ENCODE measurements at regions not wholly inside any gene's neighbourhood (a gene's known extent, or its start where the extent isn't known, plus 50 kb on each side); places are given as distances from the start of the nearest gene placed in this dataset.
"Not testable (repeated sequence)": the region's sequence is repeated elsewhere in the genome, so short reads cannot be mapped to it uniquely, and the experiment has no call there.

DNA sequence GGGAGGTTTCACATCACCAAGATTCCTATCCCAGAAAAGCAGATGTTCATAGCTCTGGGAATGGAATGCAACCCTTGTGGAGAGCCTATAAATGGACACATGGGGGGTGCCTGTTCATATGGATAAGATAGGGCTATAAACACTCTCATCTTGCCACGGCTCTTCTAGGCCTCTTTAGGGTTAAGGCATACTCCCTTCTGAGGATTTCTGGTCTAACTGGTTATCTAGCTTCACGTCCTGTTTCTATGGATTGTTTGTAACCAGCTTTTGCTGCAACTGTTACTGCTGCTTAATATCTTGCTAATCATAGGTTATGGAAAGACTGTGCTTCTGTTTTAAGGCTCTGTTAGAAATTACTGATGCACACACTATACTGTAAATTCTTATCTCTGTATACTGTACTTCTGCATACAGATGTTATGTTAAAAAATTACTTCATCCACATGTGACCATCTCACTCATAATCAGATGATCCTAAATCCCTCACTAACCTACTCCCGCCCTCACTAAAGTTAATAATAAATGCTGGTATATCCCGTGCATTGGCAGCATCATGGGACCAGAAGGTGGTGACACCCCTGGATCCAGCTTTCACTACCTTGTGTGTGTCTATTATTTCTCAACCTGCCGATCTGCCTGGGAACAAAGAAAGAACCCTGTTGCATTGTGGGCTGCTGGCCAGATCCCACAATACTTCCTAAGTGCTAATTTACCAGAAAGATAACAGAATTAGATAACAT lies 68.7 kb downstream of the PRKAB2 start:
- H3K36me3 ChIP-seq (replicated peaks; ENCODE audit: insufficient read depth, low read length); H3K9ac ChIP-seq (ENCODE audit: low read length); H4K20me1 ChIP-seq (ENCODE audit: insufficient read depth, low read length); H3K4me2 ChIP-seq (ENCODE audit: low read depth, low read length); H3K27ac ChIP-seq (ENCODE audit: low read length); H2AFZ ChIP-seq (ENCODE audit: low read length); H3K27me3 ChIP-seq (replicated peaks; ENCODE audit: insufficient read depth, low read length); H3K79me2 ChIP-seq (ENCODE audit: low read length); DNase-seq; H3K4me1 ChIP-seq (ENCODE audit: low read length); H3K9me3 ChIP-seq (replicated peaks; ENCODE audit: insufficient read depth, low read length); H3K4me3 ChIP-seq (ENCODE audit: low read length); H3K9me2 ChIP-seq (replicated peaks; ENCODE audit: insufficient read depth, low read length); H3F3A ChIP-seq (ENCODE audit: insufficient read depth, low read length): not testable (repeated sequence)

DNA sequence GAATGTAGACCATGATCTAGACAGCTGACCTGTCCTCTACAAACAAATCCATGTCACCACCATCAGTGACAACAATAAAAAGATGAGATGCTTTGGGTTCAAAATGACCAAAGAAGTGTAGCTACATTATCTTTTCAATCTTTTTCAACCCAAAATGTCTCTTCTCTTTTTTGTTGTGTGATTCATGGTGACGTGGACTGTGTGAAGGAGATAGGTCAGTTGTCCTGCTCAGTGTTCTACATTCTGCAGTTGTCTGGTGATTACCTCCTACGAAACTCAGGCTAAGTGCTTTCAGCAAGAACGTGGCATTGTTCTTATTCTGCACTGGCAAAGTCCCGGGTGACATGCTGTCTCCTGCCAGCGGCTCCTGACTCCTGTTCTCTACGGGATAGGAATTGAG lies 73.1 kb downstream of the PRKAB2 start:
- H3K4me2 ChIP-seq (ENCODE audit: low read depth, low read length), result no peak overlapping the region
- H3K9me2 ChIP-seq (replicated peaks; ENCODE audit: insufficient read depth, low read length), result no peaks in the 10 kb centered on the region
- DNase-seq, result no peak
- H3K4me1 ChIP-seq (ENCODE audit: low read length), result no peaks in the 10 kb centered on the region
- no peak overlapping the region for H3K4me3 ChIP-seq (ENCODE audit: low read length)
- no peaks in the 10 kb centered on the region for H3F3A ChIP-seq (ENCODE audit: insufficient read depth, low read length)
- TF ChIP-seq EZH2 (optimal IDR thresholded peaks at IDR 0.05; ENCODE audit: low read depth, low read length) (no peak), EZH2phosphoT487 (IDR thresholded peaks at IDR 0.05; ENCODE audit: low read length) (no peak)
- TF ChIP-seq, protein P1, sequence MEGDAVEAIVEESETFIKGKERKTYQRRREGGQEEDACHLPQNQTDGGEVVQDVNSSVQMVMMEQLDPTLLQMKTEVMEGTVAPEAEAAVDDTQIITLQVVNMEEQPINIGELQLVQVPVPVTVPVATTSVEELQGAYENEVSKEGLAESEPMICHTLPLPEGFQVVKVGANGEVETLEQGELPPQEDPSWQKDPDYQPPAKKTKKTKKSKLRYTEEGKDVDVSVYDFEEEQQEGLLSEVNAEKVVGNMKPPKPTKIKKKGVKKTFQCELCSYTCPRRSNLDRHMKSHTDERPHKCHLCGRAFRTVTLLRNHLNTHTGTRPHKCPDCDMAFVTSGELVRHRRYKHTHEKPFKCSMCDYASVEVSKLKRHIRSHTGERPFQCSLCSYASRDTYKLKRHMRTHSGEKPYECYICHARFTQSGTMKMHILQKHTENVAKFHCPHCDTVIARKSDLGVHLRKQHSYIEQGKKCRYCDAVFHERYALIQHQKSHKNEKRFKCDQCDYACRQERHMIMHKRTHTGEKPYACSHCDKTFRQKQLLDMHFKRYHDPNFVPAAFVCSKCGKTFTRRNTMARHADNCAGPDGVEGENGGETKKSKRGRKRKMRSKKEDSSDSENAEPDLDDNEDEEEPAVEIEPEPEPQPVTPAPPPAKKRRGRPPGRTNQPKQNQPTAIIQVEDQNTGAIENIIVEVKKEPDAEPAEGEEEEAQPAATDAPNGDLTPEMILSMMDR (IDR thresholded peaks at IDR 0.05; ENCODE audit: low read length), result no peak
- no peak overlapping the region for H3K27ac ChIP-seq (ENCODE audit: low read length)
- no peaks in the 10 kb centered on the region for H3K27me3 ChIP-seq (replicated peaks; ENCODE audit: insufficient read depth, low read length)
- H2AFZ ChIP-seq (ENCODE audit: low read length), result no peak overlapping the region; the same call in 1 of the 2 replicates
- no peak overlapping the region for H3K9ac ChIP-seq (ENCODE audit: low read length)
- H3K79me2 ChIP-seq (ENCODE audit: low read length), result no peaks in the 10 kb centered on the region
- H4K20me1 ChIP-seq (ENCODE audit: insufficient read depth, low read length), result no peaks in the 10 kb centered on the region
- no peaks in the 10 kb centered on the region for H3K36me3 ChIP-seq (replicated peaks; ENCODE audit: insufficient read depth, low read length)
- H3K9me3 ChIP-seq (replicated peaks; ENCODE audit: insufficient read depth, low read length), result no peaks in the 10 kb centered on the region

- H3K36me3 ChIP-seq (replicated peaks; ENCODE audit: insufficient read depth, low read length); H3K27ac ChIP-seq (ENCODE audit: low read length); H3K79me2 ChIP-seq (ENCODE audit: low read length); H3K9ac ChIP-seq (ENCODE audit: low read length); H3K9me2 ChIP-seq (replicated peaks; ENCODE audit: insufficient read depth, low read length); H3K4me3 ChIP-seq (ENCODE audit: low read length); H3K4me1 ChIP-seq (ENCODE audit: low read length); H3F3A ChIP-seq (ENCODE audit: insufficient read depth, low read length); H3K9me3 ChIP-seq (replicated peaks; ENCODE audit: insufficient read depth, low read length); H2AFZ ChIP-seq (ENCODE audit: low read length); H3K27me3 ChIP-seq (replicated peaks; ENCODE audit: insufficient read depth, low read length); H4K20me1 ChIP-seq (ENCODE audit: insufficient read depth, low read length); H3K4me2 ChIP-seq (ENCODE audit: low read depth, low read length): not testable (repeated sequence)
- DNase-seq, result peak; percentile 50
- TF ChIP-seq, protein P1 (IDR thresholded peaks at IDR 0.05; ENCODE audit: low read length), result peak; percentile 45
Observed at GRCh38 chr1:147098338-147098973, 73.8 kb downstream of the PRKAB2 start.

DNA sequence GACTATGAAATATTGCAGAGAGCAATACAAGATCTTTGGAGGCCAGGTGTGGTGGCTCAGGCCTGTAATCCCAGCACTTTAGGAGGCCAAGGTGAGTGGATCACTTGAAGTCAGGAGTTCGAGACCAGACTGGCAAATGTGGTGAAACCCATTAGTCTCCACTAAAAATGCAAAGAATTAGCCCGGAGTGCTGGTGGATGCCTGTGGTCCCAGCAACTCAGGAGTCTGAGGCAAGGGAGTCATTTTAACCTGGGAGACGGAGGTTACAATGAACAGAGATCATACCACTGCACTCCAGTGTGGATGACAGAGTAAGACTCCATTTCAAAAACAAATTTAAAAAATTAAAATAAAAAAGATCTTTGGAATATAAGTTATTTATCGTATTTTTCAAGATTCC lies 76.6 kb downstream of the PRKAB2 start:
- no peak for DNase-seq
- Histone ChIP-seq H3K36me3 (replicated peaks; ENCODE audit: insufficient read depth, low read length) (no peaks in the 10 kb centered on the region), H3F3A (ENCODE audit: insufficient read depth, low read length) (no peaks in the 10 kb centered on the region), H3K4me2 (ENCODE audit: low read depth, low read length) (no peak overlapping the region), H3K4me1 (ENCODE audit: low read length) (no peaks in the 10 kb centered on the region), H3K9ac (ENCODE audit: low read length) (no peak overlapping the region), H2AFZ (ENCODE audit: low read length) (no peak overlapping the region), H3K4me3 (ENCODE audit: low read length) (no peak overlapping the region), H3K79me2 (ENCODE audit: low read length) (no peaks in the 10 kb centered on the region), H3K9me3 (replicated peaks; ENCODE audit: insufficient read depth, low read length) (no peaks in the 10 kb centered on the region), H3K27ac (ENCODE audit: low read length) (no peak overlapping the region), H3K9me2 (replicated peaks; ENCODE audit: insufficient read depth, low read length) (no peaks in the 10 kb centered on the region), H4K20me1 (ENCODE audit: insufficient read depth, low read length) (no peaks in the 10 kb centered on the region), H3K27me3 (replicated peaks; ENCODE audit: insufficient read depth, low read length) (no peaks in the 10 kb centered on the region)
- TF ChIP-seq EZH2 (optimal IDR thresholded peaks at IDR 0.05; ENCODE audit: low read depth, low read length) (no peak), EZH2phosphoT487 (IDR thresholded peaks at IDR 0.05; ENCODE audit: low read length) (no peak)
- TF ChIP-seq, protein P1 (IDR thresholded peaks at IDR 0.05; ENCODE audit: low read length), result no peak
